DOHH2 (cell line): ENCODE measurements at regions not wholly inside any gene's neighbourhood (a gene's known extent, or its start where the extent isn't known, plus 50 kb on each side); places are given as distances from the start of the nearest gene placed in this dataset.

Experiments used
- CTCF ChIP-seq: fragments of 200-600 bp; sonication (generic); IDR thresholded peaks from one replicate; pipeline ENCODE4 v1.5.1; 2014; ENCODE audit warnings: antibody characterized with exemption, mild to moderate bottlenecking, low read depth, low read length; ENCODE audit not compliant: poor library complexity, severe bottlenecking
- EZH2phosphoT487 ChIP-seq: fragments of 200-600 bp; sonication (generic); IDR thresholded peaks from 2 replicates; pipeline ENCODE4 v1.6.1; 2017; ENCODE audit warnings: borderline replicate concordance, mild to moderate bottlenecking, antibody characterized with exemption, low read length, moderate library complexity, mixed read lengths

GRCh38 chr13:107854880-107855279 lies 360.5 kb downstream of the LIG4 start:
- TF ChIP-seq CTCF (no peak), EZH2phosphoT487 (no peak)
